HG03460 (cell line): ENCODE measurements at regions not wholly inside any gene's neighbourhood (a gene's known extent, or its start where the extent isn't known, plus 50 kb on each side); places are given as distances from the start of the nearest gene placed in this dataset.
"Not testable (repeated sequence)": the region's sequence is repeated elsewhere in the genome, so short reads cannot be mapped to it uniquely, and the experiment has no call there.

Experiments used
- ATAC-seq: cut with Tn5 transposase; IDR thresholded peaks from one replicate; pipeline ENCODE4 v1.9.1; 2021; ENCODE audit not compliant: unreplicated experiment

DNA sequence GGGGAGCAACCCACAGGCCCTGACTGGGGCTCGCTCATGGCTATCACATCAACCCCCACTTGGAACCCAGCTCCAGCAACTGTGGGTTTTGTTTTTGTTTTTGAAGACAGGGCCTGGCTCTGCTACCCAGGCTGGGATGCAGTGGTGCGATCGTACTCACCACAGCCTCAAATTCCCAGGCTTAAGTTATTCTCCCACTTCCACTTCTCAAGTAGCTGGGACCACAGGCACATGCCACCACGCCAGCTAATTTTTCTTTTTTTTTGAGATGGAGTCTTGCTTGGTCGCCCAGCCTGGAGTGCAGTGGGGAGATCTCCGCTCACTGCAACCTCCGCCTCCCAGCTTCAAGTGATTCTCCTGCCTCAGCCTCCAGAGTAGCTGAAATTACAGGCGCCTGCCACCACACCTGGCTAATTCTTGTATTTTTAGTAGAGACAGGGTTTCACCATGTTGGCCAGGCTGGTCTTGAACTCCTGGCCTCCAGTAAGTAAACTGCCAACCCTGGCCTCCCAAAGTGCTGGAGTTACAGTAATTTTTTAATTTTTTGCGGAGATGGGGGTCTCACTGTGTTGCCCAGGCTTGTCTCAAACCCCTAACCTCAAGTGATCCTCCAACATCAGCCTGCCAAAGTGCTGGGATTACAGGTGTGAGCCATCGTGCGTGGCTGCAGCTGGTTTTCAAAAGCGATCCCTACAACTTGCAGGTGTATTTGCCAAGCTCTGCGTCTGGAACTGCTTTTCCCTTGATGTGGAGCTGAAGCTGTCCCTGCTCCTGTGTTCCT lies 228.7 kb downstream of the SKIDA1 start:
- ATAC-seq, result no peak

DNA sequence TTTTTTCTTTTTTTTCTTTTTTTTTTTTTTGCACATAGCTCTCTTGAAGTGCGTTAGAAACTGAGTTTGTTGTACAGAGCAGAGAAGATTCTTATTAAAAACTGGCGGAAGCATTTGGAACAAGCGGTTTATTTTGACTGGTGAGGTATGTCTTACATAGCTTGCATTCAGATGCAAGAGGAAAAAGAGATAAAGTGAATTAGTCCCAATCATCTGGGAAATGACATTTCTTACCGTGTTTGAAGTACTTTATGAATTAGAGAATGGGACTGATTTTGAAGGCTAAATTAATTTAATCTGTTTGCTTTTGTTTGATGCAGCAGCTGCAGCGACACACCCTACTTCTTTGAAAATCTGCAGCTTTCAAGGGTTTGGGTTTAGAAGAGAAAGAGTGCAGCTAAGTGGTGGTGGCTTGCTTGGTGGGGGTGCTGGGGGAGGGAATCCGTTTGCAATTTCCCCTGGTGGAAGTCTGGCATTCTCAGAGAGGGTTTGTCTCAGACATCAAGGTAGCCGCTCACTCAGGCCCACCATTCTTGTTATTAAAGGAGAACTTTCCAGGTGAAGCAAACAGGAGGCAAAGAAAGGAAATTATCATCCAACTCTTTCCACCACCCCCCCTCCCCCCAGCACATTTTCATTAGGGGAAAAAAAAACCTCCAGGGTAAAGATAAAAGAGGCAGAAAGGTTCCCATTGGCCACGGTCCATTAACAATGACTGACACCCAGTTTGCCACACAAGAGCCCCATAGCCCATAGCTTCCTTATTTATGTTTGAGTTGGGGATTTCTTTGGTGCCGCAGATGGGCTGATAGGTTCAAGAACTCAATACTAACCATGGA lies 231.7 kb downstream of the SKIDA1 start:
- no peak for ATAC-seq

DNA sequence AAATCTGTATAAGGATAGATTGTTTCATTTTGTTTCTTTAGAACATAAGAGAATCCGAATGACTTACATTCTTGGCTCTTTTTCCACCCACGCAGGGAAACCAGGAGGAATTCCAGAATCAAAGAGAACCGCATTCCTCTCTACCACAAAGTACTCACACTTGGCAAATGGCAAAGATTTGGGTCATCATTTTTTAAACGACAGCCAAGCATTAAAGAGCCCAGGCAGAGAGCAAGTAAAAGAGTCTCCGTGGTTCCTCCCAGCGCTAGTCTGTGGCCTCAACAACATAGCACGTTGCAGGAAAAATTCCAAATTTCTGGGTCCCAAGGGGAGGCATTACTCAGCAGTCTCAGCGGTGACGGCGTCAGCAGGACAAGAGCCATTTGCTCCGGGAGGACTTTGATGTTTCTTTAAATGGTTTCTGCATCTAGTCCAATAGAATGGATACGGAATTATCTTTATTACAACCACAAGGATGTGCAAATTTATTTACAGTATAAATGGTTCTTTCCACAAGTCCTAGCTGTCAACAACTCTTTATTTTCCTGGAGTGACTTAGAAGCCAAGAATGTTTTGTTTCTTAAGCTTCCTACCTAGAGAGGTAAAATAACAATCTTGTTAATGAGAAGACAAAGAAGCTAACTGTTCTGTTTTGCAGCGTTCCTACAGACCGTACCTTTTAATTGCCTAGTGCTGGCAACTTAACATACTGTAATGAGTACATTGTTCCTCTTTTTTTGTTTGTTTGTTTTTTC lies 232.5 kb downstream of the SKIDA1 start:
- ATAC-seq, result no peak

DNA sequence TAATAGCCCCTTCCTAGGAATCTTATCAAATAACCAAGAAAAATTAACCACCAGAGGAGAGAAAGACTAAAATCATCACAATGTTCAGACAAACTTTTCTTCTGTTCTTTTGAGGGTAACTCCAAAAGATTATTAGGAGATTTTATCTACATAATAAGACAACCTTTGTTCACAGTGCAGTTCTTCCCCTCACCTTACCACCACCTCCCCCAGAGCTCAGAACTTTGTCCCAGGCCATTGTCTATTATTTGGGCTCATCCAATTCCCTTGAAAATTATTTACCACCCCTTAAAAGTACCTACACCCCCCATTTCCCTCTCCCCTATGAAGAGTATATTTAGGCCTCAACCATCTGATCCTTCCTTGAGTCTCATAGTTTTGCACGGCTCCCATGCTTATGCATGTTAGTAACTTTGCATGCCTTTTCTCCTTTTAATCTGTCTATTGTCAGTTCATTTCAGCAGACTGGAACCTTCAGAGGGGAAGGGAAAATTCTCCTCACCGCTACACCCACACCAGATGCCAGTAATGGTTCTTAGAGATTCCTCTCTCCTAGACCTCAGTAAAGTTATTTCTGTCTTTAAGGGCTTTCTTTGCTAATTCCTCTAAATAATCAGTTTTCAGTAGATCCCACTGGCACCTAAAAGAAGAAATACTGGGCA lies 234.9 kb downstream of the SKIDA1 start:
- ATAC-seq, result no peak

- ATAC-seq, result no peak
Measured at GRCh38 chr10:21289961-21290360, 235.5 kb downstream of the SKIDA1 start.

DNA sequence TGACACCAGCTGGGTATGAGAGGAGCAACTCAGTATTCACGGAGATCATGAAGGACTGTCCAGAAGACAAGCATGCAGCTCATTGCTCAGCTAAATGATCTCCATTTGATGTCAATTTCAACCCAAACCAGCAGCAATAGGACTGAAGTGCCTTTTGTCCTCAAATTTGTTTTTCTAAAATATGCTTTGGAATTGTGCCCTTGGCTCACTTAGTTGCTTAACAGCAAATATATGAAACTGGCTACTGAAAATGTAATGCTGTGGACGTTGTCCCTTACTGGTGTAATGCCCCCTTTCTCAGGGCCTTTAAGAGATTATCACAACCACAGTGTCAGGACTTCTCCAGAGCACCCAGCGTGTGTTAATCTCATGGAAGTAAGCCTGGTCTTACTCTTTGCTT lies 236.2 kb downstream of the SKIDA1 start:
- ATAC-seq, result no peak

DNA sequence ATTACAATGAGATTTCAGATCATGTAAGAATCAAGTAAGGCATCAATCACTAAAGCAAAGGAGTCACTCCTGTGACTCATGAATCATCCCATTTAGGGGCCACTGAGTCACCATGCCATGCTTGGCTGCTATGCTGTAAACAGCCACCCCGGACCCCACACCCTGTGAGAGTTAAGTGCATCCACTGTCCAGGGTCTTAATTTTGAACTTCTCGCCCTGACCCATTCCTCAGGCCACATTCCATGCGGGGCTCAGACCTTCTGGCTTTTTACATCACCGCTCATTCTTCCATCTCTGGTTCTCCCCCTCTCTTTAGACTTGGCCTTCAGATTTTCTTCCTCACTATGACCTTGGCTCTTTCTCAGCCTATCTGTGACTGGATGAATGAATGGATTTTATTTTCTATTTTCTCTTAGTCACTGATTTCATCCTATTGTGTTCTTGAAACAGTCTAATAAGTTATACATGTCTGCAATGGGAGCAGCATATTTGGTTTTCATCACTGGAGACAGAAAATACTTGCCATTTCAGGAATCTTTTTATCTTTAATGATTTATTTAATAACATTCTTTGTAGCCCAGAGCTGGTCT lies 239.6 kb downstream of the SKIDA1 start:
- no peak for ATAC-seq

- no peak for ATAC-seq
Measured at GRCh38 chr10:21285207-21285606, 240.3 kb downstream of the SKIDA1 start.

- ATAC-seq, result no peak
Measured at GRCh38 chr10:21284301-21284700, 241.2 kb downstream of the SKIDA1 start.

DNA sequence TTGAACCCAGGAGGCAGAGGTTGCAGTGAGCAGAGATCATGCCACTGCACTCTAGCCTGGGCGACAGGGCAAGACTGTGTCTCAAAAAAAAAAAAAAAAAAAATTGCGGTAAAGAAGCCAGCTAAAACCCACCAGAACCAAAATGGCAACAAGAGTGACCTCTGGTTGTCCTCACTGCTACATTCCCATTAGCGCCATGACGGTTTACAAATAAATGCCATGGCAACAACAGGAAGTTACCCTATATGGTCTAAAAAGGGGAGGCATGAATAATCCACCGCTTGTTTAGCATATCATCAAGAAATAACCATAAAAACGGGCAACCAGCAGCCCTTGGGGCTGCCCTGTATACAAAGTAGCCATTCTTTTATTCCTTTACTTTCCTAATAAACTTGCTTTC lies 242.4 kb downstream of the SKIDA1 start:
- ATAC-seq, result not testable (repeated sequence)

- no peak for ATAC-seq
Measured at GRCh38 chr10:21281765-21282484, 243.6 kb downstream of the SKIDA1 start.

DNA sequence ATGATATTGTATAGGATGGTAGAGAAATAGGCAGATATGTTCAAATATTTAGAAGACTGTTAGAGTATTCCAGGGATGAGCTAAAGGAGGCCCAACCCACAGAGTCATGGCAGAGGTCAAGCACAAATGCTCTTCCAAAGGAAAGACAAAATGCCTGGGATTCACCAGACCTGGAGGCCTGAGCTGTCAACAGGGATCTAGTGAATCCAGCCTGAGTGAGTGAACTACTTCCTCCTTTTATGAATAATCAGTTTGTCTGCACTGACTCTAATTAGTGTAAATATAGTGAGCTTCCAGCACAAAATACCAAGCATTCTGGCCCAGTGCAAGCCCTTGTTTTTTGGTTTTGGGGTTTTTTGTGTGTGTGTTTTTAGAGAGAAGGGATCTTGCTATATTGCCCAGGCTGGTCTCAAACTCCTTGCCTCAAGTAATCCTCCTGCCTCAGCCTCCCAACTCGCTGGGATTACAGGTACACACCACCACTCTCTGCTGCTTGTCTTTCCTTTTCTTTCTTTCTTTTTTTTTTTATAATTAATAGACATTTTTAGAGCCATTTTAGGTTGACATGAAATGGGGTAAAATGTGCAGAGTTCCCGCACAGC lies 244.4 kb downstream of the SKIDA1 start:
- no peak for ATAC-seq

GRCh38 chr10:21280037-21280436 lies 245.4 kb downstream of the SKIDA1 start:
- ATAC-seq, result no peak

GRCh38 chr10:21279217-21279575 lies 246.3 kb downstream of the SKIDA1 start:
- ATAC-seq, result no peak

GRCh38 chr10:21278491-21279216 lies 246.8 kb downstream of the SKIDA1 start:
- ATAC-seq, result peak; percentile 86

- ATAC-seq, result no peak
Measured at GRCh38 chr10:21273400-21273968, 252.0 kb downstream of the SKIDA1 start.

DNA sequence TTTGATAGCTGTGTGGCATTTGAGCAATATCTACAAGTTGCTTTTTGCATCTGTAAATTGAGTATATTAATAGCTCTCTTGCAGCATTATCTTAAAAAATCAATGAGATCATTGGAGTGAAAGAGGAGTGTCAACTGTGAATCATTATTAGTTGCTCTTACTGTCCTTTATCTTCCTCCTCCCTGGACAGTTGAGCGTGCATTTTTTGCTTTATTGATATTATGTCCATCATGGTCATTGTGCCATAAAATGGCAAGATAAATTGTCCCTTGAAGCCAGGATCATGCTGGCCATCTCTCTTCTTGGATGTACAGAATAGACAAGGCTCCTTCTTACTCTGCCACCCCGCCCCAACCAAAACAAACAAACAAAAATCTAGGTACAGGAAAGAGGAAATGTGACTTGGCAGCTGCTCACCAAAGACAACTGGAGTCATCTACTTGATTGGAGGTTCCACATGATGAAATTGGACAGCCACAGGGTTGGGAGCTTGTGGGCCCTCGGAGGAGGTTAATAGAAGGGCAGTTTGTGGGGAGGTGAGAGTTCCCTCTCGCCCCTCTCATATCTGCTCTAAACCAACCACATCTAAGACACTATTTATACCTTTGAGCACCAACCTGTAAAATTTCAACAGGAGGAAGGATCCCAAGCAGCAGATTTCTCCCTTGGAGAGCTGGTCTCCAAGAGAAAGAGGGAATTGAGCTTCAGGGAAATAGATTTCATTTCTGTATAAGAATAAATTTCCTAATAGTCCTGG lies 252.7 kb downstream of the SKIDA1 start:
- ATAC-seq, result no peak

DNA sequence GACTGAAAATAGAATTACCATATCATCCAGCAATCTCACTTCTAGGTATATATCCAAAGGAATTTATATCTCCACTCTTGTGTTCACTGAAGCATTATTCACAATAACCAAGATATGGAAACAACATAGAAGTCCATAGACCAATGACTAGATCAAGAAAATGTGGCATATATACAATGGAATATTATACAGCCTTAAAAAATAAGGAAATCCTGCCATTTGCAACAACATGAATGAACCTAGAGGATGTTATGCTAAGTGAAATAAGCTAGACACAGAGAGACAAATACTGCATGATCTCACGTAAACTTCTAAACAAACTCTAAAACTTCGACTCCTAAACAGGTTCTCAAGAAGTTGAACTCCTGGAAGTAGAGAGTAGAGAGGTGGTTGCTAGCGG lies 254.5 kb downstream of the SKIDA1 start:
- no peak for ATAC-seq
